Transverse colon (tissue), 4 donors: ENCODE measurements at regions not wholly inside any gene's neighbourhood (a gene's known extent, or its start where the extent isn't known, plus 50 kb on each side); places are given as distances from the start of the nearest gene placed in this dataset.

Experiments
- CTCF ChIP-seq, 5 experiments: fragments of 200-600 bp in 3 of 5; fragments of 450-650 bp in 2 of 5; sonication (generic) in 3 of 5; IDR thresholded peaks; 1 replicate in 2 of 5; 2 replicates in 3 of 5; pipeline ENCODE4 v1.5.1; 2016 to 2017; ENCODE audit warnings: antibody characterized with exemption in 5 of 5, inconsistent platforms in 3 of 5, mild to moderate bottlenecking in 2 of 5, moderate library complexity in 1 of 5
- EP300 ChIP-seq: sonication (generic); formaldehyde crosslinking; IDR thresholded peaks from one replicate; pipeline ENCODE4 v1.6.1; 2017; ENCODE audit warnings: antibody characterized with exemption, low read depth
- POLR2A ChIP-seq: fragments of 450-650 bp; IDR thresholded peaks from one replicate; pipeline ENCODE4 v1.6.1; 2016; ENCODE audit warnings: antibody characterized with exemption, mild to moderate bottlenecking, moderate library complexity
- POLR2AphosphoS5 ChIP-seq, 3 donors: sonication (generic); formaldehyde crosslinking; IDR thresholded peaks; one replicate each; pipeline ENCODE4 v1.6.1; 2016; ENCODE audit warnings: antibody characterized with exemption in 3 of 3

- no peak for TF ChIP-seq POLR2AphosphoS5 (IDR thresholded peaks at IDR 0.05)
- TF ChIP-seq CTCF (IDR thresholded peaks at IDR 0.05), result no peak
- no peak for TF ChIP-seq POLR2A
- TF ChIP-seq EP300, result no peak
Observed at GRCh38 chr14:101202627-101203404, 299.3 kb upstream of the RTL1 start.
